HEK293 (cell line): ENCODE measurements at regions not wholly inside any gene's neighbourhood (a gene's known extent, or its start where the extent isn't known, plus 50 kb on each side); places are given as distances from the start of the nearest gene placed in this dataset.

Source experiments
- CTCF ChIA-PET: fragments of 350-600 bp; formaldehyde crosslinking; extraction: SDS; loops from one replicate; lab custom pipeline; 2021; ENCODE audit warnings: antibody characterized with exemption; lab: Yijun Ruan, JAX
- POLR2A ChIA-PET: fragments of 300-600 bp; formaldehyde crosslinking; extraction: SDS; loops from one replicate; lab custom pipeline; 2020; ENCODE audit warnings: antibody characterized with exemption, inconsistent platforms; lab: Yijun Ruan, JAX
- H3K27ac ChIP-seq: fragments of 200-500 bp; sonication (Bioruptor generic); 2 replicates; pipeline ENCODE4 v1.5.1; 2014; ENCODE audit warnings: low read depth, low read length, control low read depth, inconsistent platforms; ENCODE audit errors: extremely low read depth
- H3K36me3 ChIP-seq, 2 experiments: fragments of 200-500 bp in 1 of 2; sonication (Bioruptor generic) in 1 of 2; 1 replicate in 1 of 2; 2 replicates in 1 of 2; pipeline ENCODE4 v1.5.1; 2014 to 2017; ENCODE audit warnings: inconsistent platforms in 2 of 2, low read length in 2 of 2; ENCODE audit not compliant: control insufficient read depth in 2 of 2, insufficient read depth in 1 of 2
- H3K4me1 ChIP-seq: fragments of 200-500 bp; sonication (Bioruptor generic); 2 replicates; pipeline ENCODE4 v1.5.1; 2014; ENCODE audit warnings: mild to moderate bottlenecking, low read length, inconsistent platforms; ENCODE audit not compliant: control insufficient read depth, insufficient read depth
- H3K4me3 ChIP-seq: 2 replicates; pipeline ENCODE4 v1.5.1; 2011; ENCODE audit warnings: low read depth, mild to moderate bottlenecking, control low read depth, low read length, moderate library complexity
- H3K9me3 ChIP-seq: fragments of 200-500 bp; sonication (Bioruptor generic); 2 replicates; pipeline ENCODE4 v1.5.1; 2014; ENCODE audit warnings: low read depth, low read length, inconsistent platforms; ENCODE audit not compliant: control insufficient read depth, insufficient read depth
- BCL11B ChIP-seq: fragments of 450-650 bp; formaldehyde crosslinking; IDR thresholded peaks from 2 replicates; pipeline ENCODE4 v1.5.1; 2016; ENCODE audit warnings: low read depth, missing biosample characterization, missing genetic modification characterization
- HOXD13 ChIP-seq: sonication (generic); formaldehyde crosslinking; IDR thresholded peaks from 2 replicates; pipeline ENCODE4 v1.8.0; 2022; ENCODE audit warnings: missing genetic modification reagents, borderline replicate concordance
- PRDM2 ChIP-seq: fragments of 450-650 bp; formaldehyde crosslinking; IDR thresholded peaks from 2 replicates; pipeline ENCODE4 v1.5.1; 2016; ENCODE audit warnings: missing biosample characterization, missing genetic modification characterization, borderline replicate concordance
- RBAK ChIP-seq: fragments of 450-650 bp; formaldehyde crosslinking; IDR thresholded peaks from 2 replicates; pipeline ENCODE4 v1.5.1; 2016; ENCODE audit warnings: missing biosample characterization, missing genetic modification characterization
- SALL2 ChIP-seq: fragments of 450-650 bp; formaldehyde crosslinking; IDR thresholded peaks from 2 replicates; pipeline ENCODE4 v1.5.0; 2017; ENCODE audit warnings: missing biosample characterization, mild to moderate bottlenecking, missing genetic modification characterization, borderline replicate concordance
- SP3 ChIP-seq: fragments of 450-650 bp; formaldehyde crosslinking; IDR thresholded peaks from 2 replicates; pipeline ENCODE4 v1.5.1; 2016; ENCODE audit warnings: missing biosample characterization, missing genetic modification characterization
- ZBTB49 ChIP-seq: fragments of 450-650 bp; formaldehyde crosslinking; IDR thresholded peaks from 2 replicates; pipeline ENCODE4 v1.5.1; 2016; ENCODE audit warnings: missing biosample characterization, missing genetic modification characterization, low read depth
- ZNF121 ChIP-seq: fragments of 450-650 bp; formaldehyde crosslinking; IDR thresholded peaks from 2 replicates; pipeline ENCODE4 v1.5.1; 2016; ENCODE audit warnings: missing biosample characterization, missing genetic modification characterization
- ZNF174 ChIP-seq: fragments of 450-650 bp; formaldehyde crosslinking; IDR thresholded peaks from 2 replicates; pipeline ENCODE4 v1.5.0; 2017; ENCODE audit warnings: missing biosample characterization, mild to moderate bottlenecking, missing genetic modification characterization
- ZNF274 ChIP-seq, 2 experiments: fragments of 200-500 bp in 1 of 2; fragments of 450-650 bp in 1 of 2; sonication (Bioruptor generic) in 1 of 2; formaldehyde crosslinking in 1 of 2; IDR thresholded peaks; 2 replicates each; pipeline versions ENCODE4 v1.5.1 to v1.6.1; 2014 to 2016; ENCODE audit warnings: borderline replicate concordance in 1 of 2, inconsistent platforms in 1 of 2, low read length in 1 of 2, missing biosample characterization in 1 of 2, missing genetic modification characterization in 1 of 2
- ZNF280D ChIP-seq: fragments of 450-650 bp; formaldehyde crosslinking; IDR thresholded peaks from 2 replicates; pipeline ENCODE4 v1.5.1; 2016; ENCODE audit warnings: missing biosample characterization, missing genetic modification characterization
- ZNF416 ChIP-seq: fragments of 450-650 bp; formaldehyde crosslinking; IDR thresholded peaks from 2 replicates; pipeline ENCODE4 v1.5.1; 2016; ENCODE audit warnings: missing biosample characterization, missing genetic modification characterization
- ZNF707 ChIP-seq: fragments of 450-650 bp; formaldehyde crosslinking; IDR thresholded peaks from 2 replicates; pipeline ENCODE4 v1.5.1; 2016; ENCODE audit warnings: missing biosample characterization, missing genetic modification characterization
- ZSCAN5A ChIP-seq: fragments of 450-650 bp; formaldehyde crosslinking; IDR thresholded peaks from 2 replicates; pipeline ENCODE4 v1.5.1; 2016; ENCODE audit warnings: missing biosample characterization, missing genetic modification characterization

DNA sequence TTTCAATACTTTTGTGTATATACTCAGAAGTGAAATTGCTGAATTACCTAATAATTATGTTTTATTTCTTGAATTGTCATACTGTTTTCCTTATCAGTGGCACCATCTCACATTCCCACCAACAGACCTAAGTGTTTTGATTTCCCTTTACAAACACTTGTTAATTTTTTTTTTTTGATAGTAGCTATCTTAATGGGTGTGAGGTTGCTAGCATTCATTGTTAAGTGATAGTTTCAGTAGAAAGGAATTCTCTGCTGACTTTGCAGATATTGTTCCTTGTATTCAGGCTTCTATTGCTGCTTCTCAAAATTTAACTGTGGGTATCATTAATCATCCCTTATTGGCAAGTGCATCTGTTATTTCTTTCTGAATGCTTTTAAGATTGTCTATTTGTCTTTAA is 927.5 kb upstream of the SLIT2 start:
- H3K4me1 ChIP-seq: no peaks in the 10 kb centered on the region
- H3K4me3 ChIP-seq: no peak overlapping the region
- no peak overlapping the region for H3K27ac ChIP-seq
- H3K9me3 ChIP-seq: no peaks in the 10 kb centered on the region
- CTCF ChIA-PET: interaction anchor here (0.7 kb wide), 1 partner anchor 111 kb away, joined by 3 read pairs; no protein-coding TSS in a partner anchor
- POLR2A ChIA-PET: no interaction called here
- H3K36me3 ChIP-seq: no peaks in the 10 kb centered on the region
- TF ChIP-seq ZNF707 (tag by site-specific recombination) (no peak), HOXD13 (CRISPR knock-in tag) (no peak), ZNF174 (no peak), BCL11B (tag by site-specific recombination) (no peak)

DNA sequence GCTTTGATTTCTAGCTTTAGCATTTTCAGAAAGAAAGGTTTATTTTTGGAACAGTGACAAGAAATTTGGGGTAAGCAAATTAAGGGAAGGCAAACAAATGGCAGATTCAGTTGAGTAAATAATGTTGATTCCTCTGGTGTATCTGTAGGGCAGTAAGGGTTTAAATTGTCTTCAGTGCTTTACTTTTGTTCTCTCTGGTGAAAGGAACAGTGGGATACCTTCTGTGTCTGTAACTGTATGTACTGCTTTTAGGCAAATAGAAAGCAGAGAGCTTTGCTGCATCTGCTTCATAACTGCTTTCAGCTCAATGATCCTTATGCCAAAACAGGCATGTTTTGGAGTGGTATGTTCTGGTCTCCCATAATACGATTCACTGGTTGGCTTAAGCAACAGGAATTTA is 932.1 kb upstream of the SLIT2 start:
- Histone ChIP-seq H3K36me3 (no peaks in the 10 kb centered on the region), H3K9me3 (no peaks in the 10 kb centered on the region), H3K4me1 (no peaks in the 10 kb centered on the region), H3K27ac (no peak overlapping the region), H3K4me3 (no peak overlapping the region)
- POLR2A ChIA-PET: no interaction called here
- CTCF ChIA-PET: interaction anchor here (0.6 kb wide), 1 partner anchor 928 kb away, joined by 4 read pairs; no protein-coding TSS in a partner anchor
- no peak for TF ChIP-seq ZNF274 (IDR thresholded peaks at IDR 0.05; ENCODE audit: low read length)
- no peak for TF ChIP-seq ZNF274 (tag by site-specific recombination; IDR thresholded peaks at IDR 0.05; ENCODE audit: borderline replicate concordance)
- TF ChIP-seq ZBTB49 (tag by site-specific recombination): no peak
- no peak for TF ChIP-seq ZNF121

- CTCF ChIA-PET: interaction anchor here (0.6 kb wide), 1 partner anchor 563 kb away, joined by 3 read pairs; no protein-coding TSS in a partner anchor
Observed at GRCh38 chr4:19317377-19317776, 934.3 kb upstream of the SLIT2 start.

GRCh38 chr4:19314116-19314515 is 937.6 kb upstream of the SLIT2 start:
- ChIA-PET CTCF (interaction anchor here (0.7 kb wide), 1 partner anchor 178 kb away, joined by 3 read pairs; no protein-coding TSS in a partner anchor), POLR2A (no interaction called here)
- TF ChIP-seq ZNF280D (tag by site-specific recombination): no peak
- TF ChIP-seq SALL2: no peak
- TF ChIP-seq PRDM2 (tag by site-specific recombination): no peak
- no peak for TF ChIP-seq SP3 (tag by site-specific recombination)

More at GRCh38 chr4:19317377-19317776, 934.3 kb upstream of the SLIT2 start:
- no peaks in the 10 kb centered on the region for H3K36me3 ChIP-seq
- no peak overlapping the region for H3K4me3 ChIP-seq
- TF ChIP-seq ZSCAN5A (tag by site-specific recombination) (no peak), ZNF416 (tag by site-specific recombination) (no peak), RBAK (tag by site-specific recombination) (no peak)
- POLR2A ChIA-PET: no interaction called here
- no peaks in the 10 kb centered on the region for H3K9me3 ChIP-seq
- no peaks in the 10 kb centered on the region for H3K4me1 ChIP-seq
- no peak overlapping the region for H3K27ac ChIP-seq

More at GRCh38 chr4:19314116-19314515, 937.6 kb upstream of the SLIT2 start:
- no peak overlapping the region for H3K4me3 ChIP-seq
- no peaks in the 10 kb centered on the region for H3K9me3 ChIP-seq
- no peaks in the 10 kb centered on the region for H3K36me3 ChIP-seq
- no peak overlapping the region for H3K27ac ChIP-seq
- H3K4me1 ChIP-seq: no peaks in the 10 kb centered on the region
